HCT116 (cell line): ENCODE measurements at regions not wholly inside any gene's neighbourhood (a gene's known extent, or its start where the extent isn't known, plus 50 kb on each side); places are given as distances from the start of the nearest gene placed in this dataset.

Source experiments
- ATAC-seq: fragments of 200-7000 bp; cut with Tn5 transposase; 2 replicates; pipeline ENCODE4 v1.9.1; 2020; ENCODE audit warnings: mild to moderate bottlenecking, moderate library complexity
- BruUV-seq: library from RNA; stranded (reverse); fragments of 400-500 nt; replicated peaks from 2 replicates; lab custom pipeline; 2021; lab: Mats Ljungman, UMichigan
- CTCF ChIA-PET: fragments of 300-600 bp; sonication (Branson Sonifier 250); formaldehyde crosslinking; loops from one replicate; lab custom pipeline; 2021; ENCODE audit warnings: antibody characterized with exemption; lab: Charles Lee
- POLR2A ChIA-PET: fragments of 300-600, 350-600 bp; sonication (Branson Sonifier 250); formaldehyde crosslinking; loops from one replicate; lab custom pipeline; 2021; ENCODE audit warnings: antibody characterized with exemption; lab: Charles Lee
- RAD21 ChIA-PET, 2 experiments: fragments of 300-600 bp; sonication (Branson Sonifier 250); formaldehyde crosslinking; loops; one replicate each; lab custom pipeline; 2023; ENCODE audit warnings: low total read pairs in 2 of 2; ENCODE audit not compliant: uncharacterized antibody in 2 of 2, unreplicated experiment in 2 of 2, low non-redundant PET in 1 of 2; lab: Charles Lee
- DNase-seq: peaks from one replicate; pipeline ENCODE4 v3.0.0-alpha.2; 2010; ENCODE audit warnings: low read depth, low spot score
- H2AFZ ChIP-seq: fragments of 200-600 bp; shearing (Covaris generic), sonication (generic); 2 replicates; pipeline ENCODE4 v1.6.1; 2017; ENCODE audit warnings: low read depth, mixed run types, mixed read lengths, antibody characterized with exemption, low read length; ENCODE audit not compliant: poor library complexity, severe bottlenecking
- H3K27ac ChIP-seq: 2 replicates; pipeline ENCODE4 v1.5.1; 2012; ENCODE audit warnings: low read depth, low read length
- H3K27me3 ChIP-seq: fragments of 200-600 bp; sonication (generic); 2 replicates; pipeline ENCODE4 v1.6.1; 2016; ENCODE audit warnings: mixed run types, low read length, mixed read lengths; ENCODE audit not compliant: insufficient read depth
- H3K36me3 ChIP-seq, 2 experiments: fragments of 200-500 bp in 1 of 2; fragments of 200-600 bp in 1 of 2; sonication (Bioruptor generic) in 1 of 2; sonication (generic) in 1 of 2; 2 replicates each; pipeline versions ENCODE4 v1.5.1 to v1.6.1; 2014 to 2016; ENCODE audit warnings: low read length in 2 of 2, inconsistent platforms in 1 of 2, mixed read lengths in 1 of 2, mixed run types in 1 of 2; ENCODE audit not compliant: insufficient read depth in 2 of 2, control insufficient read depth in 1 of 2
- H3K4me1 ChIP-seq, 2 experiments: fragments of 200-600 bp in 1 of 2; sonication (generic) in 1 of 2; 2 replicates each; pipeline versions ENCODE4 v1.5.1 to v1.6.1; 2012 to 2017; ENCODE audit warnings: low read length in 2 of 2, inconsistent platforms in 1 of 2, mild to moderate bottlenecking in 1 of 2, mixed read lengths in 1 of 2, mixed run types in 1 of 2, moderate library complexity in 1 of 2; ENCODE audit not compliant: insufficient read depth in 2 of 2, control insufficient read depth in 1 of 2
- H3K4me2 ChIP-seq: fragments of 200-600 bp; sonication (generic); 2 replicates; pipeline ENCODE4 v1.6.1; 2017; ENCODE audit warnings: mixed run types, low read length, mixed read lengths
- H3K4me3 ChIP-seq, 2 experiments: fragments of 200-600 bp in 1 of 2; sonication (generic) in 1 of 2; replicated peaks in 1 of 2; 2 replicates each; pipeline ENCODE4 v1.5.1; 2011 to 2016; ENCODE audit warnings: low read length in 2 of 2, control low read depth in 1 of 2, low read depth in 1 of 2, mild to moderate bottlenecking in 1 of 2, mixed read lengths in 1 of 2, mixed run types in 1 of 2
- H3K79me2 ChIP-seq: fragments of 200-600 bp; sonication (generic); 2 replicates; pipeline ENCODE4 v1.6.1; 2017; ENCODE audit warnings: mild to moderate bottlenecking, mixed run types, low read length, moderate library complexity, mixed read lengths; ENCODE audit not compliant: insufficient read depth
- H3K9ac ChIP-seq: fragments of 200-600 bp; sonication (generic); 2 replicates; pipeline ENCODE4 v1.6.1; 2016; ENCODE audit warnings: low read length, mixed read lengths
- H3K9me2 ChIP-seq: fragments of 200-600 bp; sonication (generic), shearing (Covaris generic); 2 replicates; pipeline ENCODE4 v1.6.1; 2017; ENCODE audit warnings: mixed run types, mild to moderate bottlenecking, moderate library complexity; ENCODE audit not compliant: insufficient read depth
- H3K9me3 ChIP-seq, 2 experiments: fragments of 200-500 bp in 1 of 2; fragments of 200-600 bp in 1 of 2; sonication (Bioruptor generic) in 1 of 2; sonication (generic) in 1 of 2; 2 replicates each; pipeline ENCODE4 v1.6.1; 2014 to 2017; ENCODE audit warnings: low read length in 2 of 2, mixed read lengths in 2 of 2, inconsistent platforms in 1 of 2, low read depth in 1 of 2, mild to moderate bottlenecking in 1 of 2, mixed run types in 1 of 2, moderate library complexity in 1 of 2; ENCODE audit not compliant: control insufficient read depth in 1 of 2, insufficient read depth in 1 of 2
- H4K20me1 ChIP-seq: fragments of 200-600 bp; sonication (generic), shearing (Covaris generic); 2 replicates; pipeline ENCODE4 v1.6.1; 2017; ENCODE audit warnings: mixed run types, mild to moderate bottlenecking, moderate library complexity; ENCODE audit not compliant: insufficient read depth
- CBX3 ChIP-seq: IDR thresholded peaks from 2 replicates; pipeline ENCODE4 v1.6.1; 2012; ENCODE audit warnings: low read depth
- CEBPB ChIP-seq: IDR thresholded peaks from 2 replicates; pipeline ENCODE4 v1.6.1; 2012; ENCODE audit warnings: low read depth
- EGR1 ChIP-seq: IDR thresholded peaks from 2 replicates; pipeline ENCODE4 v1.6.1; 2012; ENCODE audit warnings: low read depth
- ELF1 ChIP-seq: IDR thresholded peaks from 2 replicates; pipeline ENCODE4 v1.6.1; 2012; ENCODE audit warnings: low read depth, borderline replicate concordance
- EZH2 ChIP-seq: fragments of 200-600 bp; sonication (generic); IDR thresholded peaks from 2 replicates; pipeline ENCODE4 v1.6.1; 2017; ENCODE audit warnings: antibody characterized with exemption, mixed run types
- FOSL1 ChIP-seq: IDR thresholded peaks from 2 replicates; pipeline ENCODE4 v1.6.1; 2012; ENCODE audit warnings: low read depth
- JUND ChIP-seq: IDR thresholded peaks from 2 replicates; pipeline ENCODE4 v1.6.1; 2012
- SRF ChIP-seq: IDR thresholded peaks from 2 replicates; pipeline ENCODE4 v1.6.1; 2012; ENCODE audit warnings: low read depth
- TCF7L2 ChIP-seq: IDR thresholded peaks from 2 replicates; pipeline ENCODE4 v1.7.0; 2011; ENCODE audit warnings: borderline replicate concordance, inconsistent platforms; ENCODE audit not compliant: insufficient read depth, insufficient read length; ENCODE audit errors: extremely low read depth
- YY1 ChIP-seq: IDR thresholded peaks from 2 replicates; pipeline ENCODE4 v1.6.1; 2011; ENCODE audit warnings: low read length, low read depth, moderate library complexity, mild to moderate bottlenecking; ENCODE audit not compliant: insufficient replicate concordance; ENCODE audit errors: extremely low read depth
- intact Hi-C: fragments of 100-400 bp; cut with micrococcal nuclease; formaldehyde crosslinking; loops from 2 replicates; pipeline ENCODE4 v1.10.0; 2022
- TF ChIP-seq, protein P1 (sequence below): IDR thresholded peaks from 2 replicates; pipeline ENCODE4 v1.6.1; 2011; ENCODE audit warnings: mild to moderate bottlenecking, low read length, moderate library complexity; ENCODE audit not compliant: insufficient replicate concordance; ENCODE audit errors: extremely low read depth
- TF ChIP-seq, protein P2 (sequence below), 3 experiments: fragments of 200-600 bp in 1 of 3; sonication (generic) in 1 of 3; IDR thresholded peaks in 2 of 3; conservative IDR thresholded peaks in 1 of 3; 2 replicates each; pipeline ENCODE4 v1.5.1; 2012 to 2017; ENCODE audit warnings: low read depth in 2 of 3, low read length in 2 of 3, antibody characterized with exemption in 1 of 3, borderline replicate concordance in 1 of 3, control low read depth in 1 of 3, mild to moderate bottlenecking in 1 of 3, mixed read lengths in 1 of 3, mixed run types in 1 of 3, moderate library complexity in 1 of 3; ENCODE audit not compliant: insufficient read depth in 1 of 3
- TF ChIP-seq, protein P3 (sequence below): IDR thresholded peaks from 2 replicates; pipeline ENCODE4 v1.6.1; 2012
- TF ChIP-seq, protein P4 (sequence below): IDR thresholded peaks from 2 replicates; pipeline ENCODE4 v1.6.1; 2012; ENCODE audit warnings: low read depth

DNA sequence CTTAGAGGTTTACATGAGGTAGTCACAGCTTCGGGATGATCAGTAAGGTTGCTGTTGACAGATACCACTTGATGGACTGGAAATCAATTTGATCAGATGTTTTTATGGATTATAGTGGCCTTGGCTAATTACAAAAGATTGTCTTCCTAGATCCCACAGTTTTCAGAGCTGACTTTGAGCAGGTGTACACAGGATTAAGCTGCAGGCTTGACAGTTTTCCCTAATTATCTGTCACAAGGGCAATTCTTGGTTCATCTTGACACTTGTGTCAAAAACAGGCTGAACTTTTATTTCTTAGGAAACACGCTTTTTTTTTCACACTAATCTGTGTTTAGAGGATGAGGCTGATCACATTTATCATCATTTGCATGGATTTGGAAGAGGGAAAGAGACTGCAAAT is 824.0 kb upstream of the PIK3C3 start:
- ChIA-PET CTCF (no interaction called here), RAD21 (no interaction called here)
- intact Hi-C loops, result no loop called here

More for the DNA sequence above, 824.0 kb upstream of the PIK3C3 start:
- H3K9me3 ChIP-seq, result peaks cover 16% of the 10 kb centered on the region in 2 experiments; a peak in 3 of 4 replicates
- TF ChIP-seq EGR1 (no peak), FOSL1 (no peak), YY1 (no peak), JUND (no peak), ELF1 (no peak), TCF7L2 (no peak), CEBPB (no peak), EZH2 (no peak), CBX3 (no peak), SRF (no peak)
- TF ChIP-seq, protein P1, sequence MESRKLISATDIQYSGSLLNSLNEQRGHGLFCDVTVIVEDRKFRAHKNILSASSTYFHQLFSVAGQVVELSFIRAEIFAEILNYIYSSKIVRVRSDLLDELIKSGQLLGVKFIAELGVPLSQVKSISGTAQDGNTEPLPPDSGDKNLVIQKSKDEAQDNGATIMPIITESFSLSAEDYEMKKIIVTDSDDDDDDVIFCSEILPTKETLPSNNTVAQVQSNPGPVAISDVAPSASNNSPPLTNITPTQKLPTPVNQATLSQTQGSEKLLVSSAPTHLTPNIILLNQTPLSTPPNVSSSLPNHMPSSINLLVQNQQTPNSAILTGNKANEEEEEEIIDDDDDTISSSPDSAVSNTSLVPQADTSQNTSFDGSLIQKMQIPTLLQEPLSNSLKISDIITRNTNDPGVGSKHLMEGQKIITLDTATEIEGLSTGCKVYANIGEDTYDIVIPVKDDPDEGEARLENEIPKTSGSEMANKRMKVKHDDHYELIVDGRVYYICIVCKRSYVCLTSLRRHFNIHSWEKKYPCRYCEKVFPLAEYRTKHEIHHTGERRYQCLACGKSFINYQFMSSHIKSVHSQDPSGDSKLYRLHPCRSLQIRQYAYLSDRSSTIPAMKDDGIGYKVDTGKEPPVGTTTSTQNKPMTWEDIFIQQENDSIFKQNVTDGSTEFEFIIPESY, result no peak
- TF ChIP-seq, protein P2, sequence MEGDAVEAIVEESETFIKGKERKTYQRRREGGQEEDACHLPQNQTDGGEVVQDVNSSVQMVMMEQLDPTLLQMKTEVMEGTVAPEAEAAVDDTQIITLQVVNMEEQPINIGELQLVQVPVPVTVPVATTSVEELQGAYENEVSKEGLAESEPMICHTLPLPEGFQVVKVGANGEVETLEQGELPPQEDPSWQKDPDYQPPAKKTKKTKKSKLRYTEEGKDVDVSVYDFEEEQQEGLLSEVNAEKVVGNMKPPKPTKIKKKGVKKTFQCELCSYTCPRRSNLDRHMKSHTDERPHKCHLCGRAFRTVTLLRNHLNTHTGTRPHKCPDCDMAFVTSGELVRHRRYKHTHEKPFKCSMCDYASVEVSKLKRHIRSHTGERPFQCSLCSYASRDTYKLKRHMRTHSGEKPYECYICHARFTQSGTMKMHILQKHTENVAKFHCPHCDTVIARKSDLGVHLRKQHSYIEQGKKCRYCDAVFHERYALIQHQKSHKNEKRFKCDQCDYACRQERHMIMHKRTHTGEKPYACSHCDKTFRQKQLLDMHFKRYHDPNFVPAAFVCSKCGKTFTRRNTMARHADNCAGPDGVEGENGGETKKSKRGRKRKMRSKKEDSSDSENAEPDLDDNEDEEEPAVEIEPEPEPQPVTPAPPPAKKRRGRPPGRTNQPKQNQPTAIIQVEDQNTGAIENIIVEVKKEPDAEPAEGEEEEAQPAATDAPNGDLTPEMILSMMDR (IDR thresholded peaks at IDR 0.05 in 2 of 3, conservative IDR thresholded peaks at IDR 0.05 in 1 of 3; ENCODE audit: borderline replicate concordance in 1 of 3, insufficient read depth in 1 of 3, low read depth in 2 of 3, low read length in 2 of 3), result no peak
- TF ChIP-seq, protein P3, sequence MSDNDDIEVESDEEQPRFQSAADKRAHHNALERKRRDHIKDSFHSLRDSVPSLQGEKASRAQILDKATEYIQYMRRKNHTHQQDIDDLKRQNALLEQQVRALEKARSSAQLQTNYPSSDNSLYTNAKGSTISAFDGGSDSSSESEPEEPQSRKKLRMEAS, result no peak
- TF ChIP-seq, protein P4, sequence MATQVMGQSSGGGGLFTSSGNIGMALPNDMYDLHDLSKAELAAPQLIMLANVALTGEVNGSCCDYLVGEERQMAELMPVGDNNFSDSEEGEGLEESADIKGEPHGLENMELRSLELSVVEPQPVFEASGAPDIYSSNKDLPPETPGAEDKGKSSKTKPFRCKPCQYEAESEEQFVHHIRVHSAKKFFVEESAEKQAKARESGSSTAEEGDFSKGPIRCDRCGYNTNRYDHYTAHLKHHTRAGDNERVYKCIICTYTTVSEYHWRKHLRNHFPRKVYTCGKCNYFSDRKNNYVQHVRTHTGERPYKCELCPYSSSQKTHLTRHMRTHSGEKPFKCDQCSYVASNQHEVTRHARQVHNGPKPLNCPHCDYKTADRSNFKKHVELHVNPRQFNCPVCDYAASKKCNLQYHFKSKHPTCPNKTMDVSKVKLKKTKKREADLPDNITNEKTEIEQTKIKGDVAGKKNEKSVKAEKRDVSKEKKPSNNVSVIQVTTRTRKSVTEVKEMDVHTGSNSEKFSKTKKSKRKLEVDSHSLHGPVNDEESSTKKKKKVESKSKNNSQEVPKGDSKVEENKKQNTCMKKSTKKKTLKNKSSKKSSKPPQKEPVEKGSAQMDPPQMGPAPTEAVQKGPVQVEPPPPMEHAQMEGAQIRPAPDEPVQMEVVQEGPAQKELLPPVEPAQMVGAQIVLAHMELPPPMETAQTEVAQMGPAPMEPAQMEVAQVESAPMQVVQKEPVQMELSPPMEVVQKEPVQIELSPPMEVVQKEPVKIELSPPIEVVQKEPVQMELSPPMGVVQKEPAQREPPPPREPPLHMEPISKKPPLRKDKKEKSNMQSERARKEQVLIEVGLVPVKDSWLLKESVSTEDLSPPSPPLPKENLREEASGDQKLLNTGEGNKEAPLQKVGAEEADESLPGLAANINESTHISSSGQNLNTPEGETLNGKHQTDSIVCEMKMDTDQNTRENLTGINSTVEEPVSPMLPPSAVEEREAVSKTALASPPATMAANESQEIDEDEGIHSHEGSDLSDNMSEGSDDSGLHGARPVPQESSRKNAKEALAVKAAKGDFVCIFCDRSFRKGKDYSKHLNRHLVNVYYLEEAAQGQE, result no peak
- H2AFZ ChIP-seq, result no peak overlapping the region
- H3K27me3 ChIP-seq, result no peaks in the 10 kb centered on the region
- no peak overlapping the region for H3K9ac ChIP-seq
- H3K4me3 ChIP-seq, result no peak overlapping the region
- no peaks in the 10 kb centered on the region for H3K79me2 ChIP-seq
- no peak overlapping the region for H3K4me2 ChIP-seq
- no TSS peak for BruUV-seq
- POLR2A ChIA-PET, result no interaction called here
- DNase-seq, result no peak
- no peaks in the 10 kb centered on the region for H3K9me2 ChIP-seq
- H4K20me1 ChIP-seq, result no peaks in the 10 kb centered on the region
- no peaks in the 10 kb centered on the region for H3K4me1 ChIP-seq
- ATAC-seq, result no peak
- no peaks in the 10 kb centered on the region for H3K36me3 ChIP-seq
- H3K27ac ChIP-seq, result no peak overlapping the region
